ENCODE measurements at regions not wholly inside any gene's neighbourhood (a gene's known extent, or its start where the extent isn't known, plus 50 kb on each side); places are given as distances from the start of the nearest gene placed in this dataset.

GRCh38 chr4:178470996-178471784, 1029.0 kb upstream of the AGA start:
- no peak for DNase-seq (ENCODE audit: low read depth)
- in situ Hi-C loops (cut with HindIII; ENCODE audit: low sequenced_read_pairs) = no loop called here
- H3K4me3 ChIP-seq (ENCODE audit: low read depth, low read length) = no peak overlapping the region
- TF ChIP-seq CTCF (IDR thresholded peaks at IDR 0.05; ENCODE audit: low read depth, low read length, missing control alignments) = no peak

GRCh38 chr4:178471994-178472393, 1029.8 kb upstream of the AGA start:
- DNase-seq (ENCODE audit: low read depth) = no peak
- in situ Hi-C loops (cut with HindIII; ENCODE audit: low sequenced_read_pairs) = no loop called here
- no peak overlapping the region for H3K4me3 ChIP-seq (ENCODE audit: low read depth, low read length)
- no peak for TF ChIP-seq CTCF (IDR thresholded peaks at IDR 0.05; ENCODE audit: low read depth, low read length, missing control alignments)

GRCh38 chr4:178480105-178480504, 1037.9 kb upstream of the AGA start:
- in situ Hi-C loops (cut with HindIII; ENCODE audit: low sequenced_read_pairs) = no loop called here
- DNase-seq (ENCODE audit: low read depth) = no peak
- no peak overlapping the region for H3K4me3 ChIP-seq (ENCODE audit: low read depth, low read length)
- TF ChIP-seq CTCF (IDR thresholded peaks at IDR 0.05; ENCODE audit: low read depth, low read length, missing control alignments) = no peak

GRCh38 chr4:178480881-178481280, 1038.6 kb upstream of the AGA start:
- no peak overlapping the region for H3K4me3 ChIP-seq (ENCODE audit: low read depth, low read length)
- no peak for TF ChIP-seq CTCF (IDR thresholded peaks at IDR 0.05; ENCODE audit: low read depth, low read length, missing control alignments)
- no peak for DNase-seq (ENCODE audit: low read depth)
- in situ Hi-C loops (cut with HindIII; ENCODE audit: low sequenced_read_pairs) = no loop called here

GRCh38 chr4:178481564-178481963, 1039.3 kb upstream of the AGA start:
- no peak for TF ChIP-seq CTCF (IDR thresholded peaks at IDR 0.05; ENCODE audit: low read depth, low read length, missing control alignments)
- no peak for DNase-seq (ENCODE audit: low read depth)
- in situ Hi-C loops (cut with HindIII; ENCODE audit: low sequenced_read_pairs) = no loop called here
- no peak overlapping the region for H3K4me3 ChIP-seq (ENCODE audit: low read depth, low read length)

GRCh38 chr4:178523038-178523437, 1080.8 kb upstream of the AGA start:
- no peak for TF ChIP-seq CTCF (IDR thresholded peaks at IDR 0.05; ENCODE audit: low read depth, low read length, missing control alignments)
- DNase-seq (ENCODE audit: low read depth) = no peak
- no peak overlapping the region for H3K4me3 ChIP-seq (ENCODE audit: low read depth, low read length)
- in situ Hi-C loops (cut with HindIII; ENCODE audit: low sequenced_read_pairs) = no loop called here

All from astrocyte of the cerebellum (primary cell).